Aorta (tissue), 5 donors: ENCODE measurements at regions not wholly inside any gene's neighbourhood (a gene's known extent, or its start where the extent isn't known, plus 50 kb on each side); places are given as distances from the start of the nearest gene placed in this dataset.

Source experiments
- ATAC-seq: fragments of 200-7000 bp; cut with Tn5 transposase; one replicate; pipeline ENCODE4 v1.9.1; 2022; ENCODE audit warnings: moderate library complexity; ENCODE audit not compliant: low FRiP score
- DNase-seq, 2 donors: peaks; one replicate each; pipeline ENCODE4 v3.0.0-alpha.2; 2020
- H3K27ac ChIP-seq, 2 donors: one replicate each; pipeline ENCODE4 v1.5.1; 2013; ENCODE audit warnings: low read length in 2 of 2, mild to moderate bottlenecking in 2 of 2, moderate library complexity in 2 of 2, control low read depth in 1 of 2, inconsistent platforms in 1 of 2, low read depth in 1 of 2
- H3K27me3 ChIP-seq, 2 donors: one replicate each; pipeline ENCODE4 v1.6.1; 2013; ENCODE audit warnings: control low read depth in 1 of 2, low read length in 1 of 2, mild to moderate bottlenecking in 1 of 2, moderate library complexity in 1 of 2; ENCODE audit not compliant: insufficient read depth in 2 of 2, control insufficient read depth in 1 of 2
- H3K36me3 ChIP-seq, 2 donors: one replicate each; pipeline ENCODE4 v1.6.1; 2013; ENCODE audit warnings: control low read depth in 1 of 2, low read length in 1 of 2, mild to moderate bottlenecking in 1 of 2; ENCODE audit not compliant: insufficient read depth in 2 of 2, control insufficient read depth in 1 of 2
- H3K4me1 ChIP-seq, 2 donors: one replicate each; pipeline ENCODE4 v1.6.1; 2013; ENCODE audit warnings: low read length in 2 of 2, control low read depth in 1 of 2, mild to moderate bottlenecking in 1 of 2, moderate library complexity in 1 of 2; ENCODE audit not compliant: insufficient read depth in 2 of 2, control insufficient read depth in 1 of 2
- H3K4me3 ChIP-seq, 2 donors: one replicate each; pipeline ENCODE4 v1.5.1; 2013; ENCODE audit warnings: low read length in 2 of 2, control low read depth in 1 of 2, mild to moderate bottlenecking in 1 of 2
- H3K9me3 ChIP-seq: one replicate; pipeline ENCODE4 v1.6.1; 2013; ENCODE audit warnings: mild to moderate bottlenecking, low read length; ENCODE audit not compliant: control insufficient read depth
- WGBS, 2 donors: extraction: QIAGEN DNeasy Blood & Tissue Kit; methylation state at CpG; one replicate each; pipeline ENCODE4 v1.1.7; 2013; 5-methylcytosine and 5-hydroxymethylcytosine counted together
- intact Hi-C, 2 donors: fragments of 100-400 bp; cut with DNase I; formaldehyde crosslinking; loops; one replicate each; pipeline versions ENCODE4 v1.14.2 to v1.15.0; 2022
- donor health status: healthy with polysubstance abuse.
- donor health status: Bipolar disorder and iron deficiency.
- donor health status: DM: no; HTN: no; CAD: no.
- donor health status: DM: no; HTN: no; CAD: no.
- donor health status: DM: yes; HTN: yes; CAD: no.

- H3K4me1 ChIP-seq: no peaks in the 10 kb centered on the region
- intact Hi-C loops: no loop called here
- ATAC-seq: no peak
- WGBS, 2 donors: 27 to 31% methylated on average over 3 of the region's 3 CpGs
- DNase-seq: no peak
- H3K4me3 ChIP-seq: no peak overlapping the region
- H3K27me3 ChIP-seq: no peaks in the 10 kb centered on the region
- H3K27ac ChIP-seq: no peak overlapping the region
- no peaks in the 10 kb centered on the region for H3K36me3 ChIP-seq
- H3K9me3 ChIP-seq: peaks cover 10% of the 10 kb centered on the region
These were observed 117.1 kb upstream of the NLRP1 start for GRCh38 chr17:5701381-5701780.

- no peak for DNase-seq
- no peaks in the 10 kb centered on the region for H3K36me3 ChIP-seq
- intact Hi-C loops: no loop called here
- no peaks in the 10 kb centered on the region for H3K4me1 ChIP-seq
- H3K9me3 ChIP-seq: peaks cover 10% of the 10 kb centered on the region
- H3K4me3 ChIP-seq: no peak overlapping the region
- no peaks in the 10 kb centered on the region for H3K27me3 ChIP-seq
- WGBS, 2 donors: 80 to 81% methylated on average over 6 of the region's 6 CpGs
- no peak overlapping the region for H3K27ac ChIP-seq
- no peak for ATAC-seq
These were observed 118.7 kb upstream of the NLRP1 start for GRCh38 chr17:5702951-5703510.

GRCh38 chr17:5703736-5704135 lies 119.4 kb upstream of the NLRP1 start:
- H3K4me3 ChIP-seq: no peak overlapping the region
- peaks cover 10% of the 10 kb centered on the region for H3K9me3 ChIP-seq
- H3K36me3 ChIP-seq: no peaks in the 10 kb centered on the region
- intact Hi-C loops: no loop called here
- ATAC-seq (no peak), DNase-seq (no peak)
- H3K4me1 ChIP-seq: no peaks in the 10 kb centered on the region
- no peaks in the 10 kb centered on the region for H3K27me3 ChIP-seq
- 12 to 32% methylated on average over 2 of the region's 2 CpGs for WGBS, 2 donors
- H3K27ac ChIP-seq: no peak overlapping the region

- H3K9me3 ChIP-seq: peaks cover 7% of the 10 kb centered on the region
- no peaks in the 10 kb centered on the region for H3K36me3 ChIP-seq
- no peak for DNase-seq
- intact Hi-C loops: no loop called here
- H3K4me1 ChIP-seq: no peaks in the 10 kb centered on the region
- WGBS, 2 donors: 31 to 47% methylated on average over 12 of the region's 12 CpGs
- ATAC-seq: no peak
- no peak overlapping the region for H3K27ac ChIP-seq
- H3K27me3 ChIP-seq: no peaks in the 10 kb centered on the region
- no peak overlapping the region for H3K4me3 ChIP-seq
These were observed 121.0 kb upstream of the NLRP1 start for GRCh38 chr17:5705081-5705875.

GRCh38 chr17:5705876-5706576 lies 121.7 kb upstream of the NLRP1 start:
- Histone ChIP-seq H3K36me3 (no peaks in the 10 kb centered on the region), H3K9me3 (peaks cover 7% of the 10 kb centered on the region), H3K27ac (no peak overlapping the region), H3K4me3 (no peak overlapping the region), H3K27me3 (no peaks in the 10 kb centered on the region), H3K4me1 (no peaks in the 10 kb centered on the region)
- intact Hi-C loops: no loop called here
- DNase-seq: no peak
- ATAC-seq: no peak
- 85% methylated on average over 10 of the region's 10 CpGs for WGBS, 2 donors

GRCh38 chr17:5706577-5707210 lies 122.4 kb upstream of the NLRP1 start:
- DNase-seq (peak in 1 of 2 donors; percentile 70), ATAC-seq (peak; percentile 57)
- no peaks in the 10 kb centered on the region for H3K36me3 ChIP-seq
- intact Hi-C loops: no loop called here
- H3K27ac ChIP-seq: no peak overlapping the region
- 22 to 25% methylated on average over 8 of the region's 8 CpGs for WGBS, 2 donors
- H3K27me3 ChIP-seq: no peaks in the 10 kb centered on the region
- H3K9me3 ChIP-seq: peaks cover 5% of the 10 kb centered on the region
- no peaks in the 10 kb centered on the region for H3K4me1 ChIP-seq
- no peak overlapping the region for H3K4me3 ChIP-seq

GRCh38 chr17:5707482-5707881 lies 123.2 kb upstream of the NLRP1 start:
- H3K4me1 ChIP-seq: no peaks in the 10 kb centered on the region
- intact Hi-C loops: no loop called here
- H3K36me3 ChIP-seq: no peaks in the 10 kb centered on the region
- H3K4me3 ChIP-seq: no peak overlapping the region
- no peak for ATAC-seq
- H3K27me3 ChIP-seq: no peaks in the 10 kb centered on the region
- no peak for DNase-seq
- no peak overlapping the region for H3K27ac ChIP-seq
- WGBS, 2 donors: 90 to 92% methylated on average over 5 of the region's 5 CpGs
- peaks cover 5% of the 10 kb centered on the region for H3K9me3 ChIP-seq

- intact Hi-C loops: no loop called here
These were observed 124.0 kb upstream of the NLRP1 start for GRCh38 chr17:5708344-5708743.

More at GRCh38 chr17:5708344-5708743, 124.0 kb upstream of the NLRP1 start:
- Histone ChIP-seq H3K27me3 (no peaks in the 10 kb centered on the region), H3K4me1 (no peaks in the 10 kb centered on the region), H3K4me3 (no peak overlapping the region), H3K36me3 (no peaks in the 10 kb centered on the region), H3K27ac (no peak overlapping the region), H3K9me3 (no peaks in the 10 kb centered on the region)
- ATAC-seq (no peak), DNase-seq (no peak)
